Spleen (tissue), 11 donors: ENCODE measurements at regions not wholly inside any gene's neighbourhood (a gene's known extent, or its start where the extent isn't known, plus 50 kb on each side); places are given as distances from the start of the nearest gene placed in this dataset.
"Not testable (repeated sequence)": the region's sequence is repeated elsewhere in the genome, so short reads cannot be mapped to it uniquely, and the experiment has no call there.

ENCODE experiments used
- DNase-seq: peaks from one replicate; pipeline ENCODE4 v3.0.0-alpha.2; 2020
- H3K27ac ChIP-seq, 8 donors: fragments of 200-600 bp; sonication (generic) in 7 of 8; 1 replicate in 4 of 8; 2 replicates in 4 of 8; pipeline versions ENCODE4 v1.5.0 to v1.8.0; 2016 to 2021; ENCODE audit warnings: inconsistent platforms in 4 of 8, mild to moderate bottlenecking in 4 of 8, moderate library complexity in 1 of 8
- H3K27me3 ChIP-seq, 7 donors: fragments of 200-600 bp; sonication (generic) in 6 of 7; replicated peaks in 1 of 7; 1 replicate in 4 of 7; 2 replicates in 3 of 7; pipeline versions ENCODE4 v1.5.0 to v1.8.0; 2016 to 2021; ENCODE audit warnings: inconsistent platforms in 3 of 7, mild to moderate bottlenecking in 1 of 7
- H3K36me3 ChIP-seq, 6 donors: fragments of 200-600 bp; sonication (generic) in 5 of 6; 1 replicate in 4 of 6; 2 replicates in 2 of 6; pipeline versions ENCODE4 v1.5.0 to v1.8.0; 2016 to 2021; ENCODE audit warnings: inconsistent platforms in 2 of 6
- H3K4me1 ChIP-seq, 6 donors: fragments of 200-600 bp; sonication (generic) in 5 of 6; 1 replicate in 3 of 6; 2 replicates in 3 of 6; pipeline versions ENCODE4 v1.5.0 to v1.8.0; 2016 to 2021; ENCODE audit warnings: inconsistent platforms in 3 of 6
- H3K4me3 ChIP-seq, 8 donors: fragments of 200-600 bp; sonication (generic) in 7 of 8; 1 replicate in 4 of 8; 2 replicates in 4 of 8; pipeline versions ENCODE4 v1.5.0 to v1.8.0; 2016 to 2021; ENCODE audit warnings: inconsistent platforms in 4 of 8, mild to moderate bottlenecking in 4 of 8, moderate library complexity in 2 of 8
- H3K9me3 ChIP-seq, 8 donors: fragments of 200-600 bp; sonication (generic) in 7 of 8; 1 replicate in 4 of 8; 2 replicates in 4 of 8; pipeline versions ENCODE4 v1.5.0 to v1.8.0; 2016 to 2021; ENCODE audit warnings: inconsistent platforms in 4 of 8
- CTCF ChIP-seq, 11 experiments: fragments of 200-600 bp in 7 of 11; fragments of 450-650 bp in 4 of 11; sonication (generic) in 4 of 11; IDR thresholded peaks in 8 of 11; conservative IDR thresholded peaks in 3 of 11; 1 replicate in 7 of 11; 2 replicates in 4 of 11; pipeline versions ENCODE4 v1.4.0 to v1.8.0; 2016 to 2021; ENCODE audit warnings: antibody characterized with exemption in 11 of 11, inconsistent platforms in 4 of 11, mild to moderate bottlenecking in 1 of 11
- POLR2A ChIP-seq, 3 donors: fragments of 450-650 bp; IDR thresholded peaks; one replicate each; pipeline ENCODE4 v1.5.1; 2017; ENCODE audit warnings: antibody characterized with exemption in 3 of 3, mild to moderate bottlenecking in 1 of 3
- POLR2AphosphoS5 ChIP-seq, 3 donors: sonication (generic); formaldehyde crosslinking; IDR thresholded peaks; one replicate each; pipeline ENCODE4 v1.5.1; 2017; ENCODE audit warnings: antibody characterized with exemption in 3 of 3
- WGBS, 5 donors: extraction: QIAGEN DNeasy Blood & Tissue Kit in 3 of 5; methylation state at CpG; one replicate each; pipeline versions ENCODE4 v1.1.5 to v1.1.7; 2013 to 2018; 5-methylcytosine and 5-hydroxymethylcytosine counted together
- intact Hi-C: fragments of 100-400 bp; cut with DNase I; formaldehyde crosslinking; loops from one replicate; pipeline ENCODE4 v1.15.0; 2023; ENCODE audit warnings: low total_unique reads
- donor health status: healthy with polysubstance abuse.
- donor health status: DM: no; HTN: no; CAD: no; lungs with moderate emphysema.
- donor health status: DM: no; HTN: no; CAD: no.
- donor health status: Bipolar disorder and iron deficiency.
- donor health status: healthy.
- donor health status: DM: no; HTN: no; CAD: no.
- donor health status: DM: yes; HTN: yes; CAD: no.

GRCh38 chr11:50192743-50193142 is 160.1 kb downstream of the OR4C45 start:
- H3K36me3 ChIP-seq = no peaks in the 10 kb centered on the region
- no peaks in the 10 kb centered on the region for H3K27me3 ChIP-seq
- intact Hi-C loops = no loop called here
- WGBS, 5 donors = 48 to 61% (median 54%) methylated on average over 3 of the region's 3 CpGs
- no peak overlapping the region for H3K27ac ChIP-seq
- no peak for TF ChIP-seq POLR2A (IDR thresholded peaks at IDR 0.05)
- TF ChIP-seq CTCF (IDR thresholded peaks at IDR 0.05 in 8 of 11, conservative IDR thresholded peaks at IDR 0.05 in 3 of 11) = no peak
- no peak for TF ChIP-seq POLR2AphosphoS5 (IDR thresholded peaks at IDR 0.05)
- no peak for DNase-seq
- H3K9me3 ChIP-seq = peaks cover 0 to 63% (median 34%) of the 10 kb centered on the region in 8 donors
- H3K4me1 ChIP-seq = no peaks in the 10 kb centered on the region
- no peak overlapping the region for H3K4me3 ChIP-seq

- TF ChIP-seq CTCF (IDR thresholded peaks at IDR 0.05 in 8 of 11, conservative IDR thresholded peaks at IDR 0.05 in 3 of 11) (no peak), POLR2A (IDR thresholded peaks at IDR 0.05) (no peak), POLR2AphosphoS5 (IDR thresholded peaks at IDR 0.05) (no peak)
- no peaks in the 10 kb centered on the region for H3K27me3 ChIP-seq
- H3K36me3 ChIP-seq = no peaks in the 10 kb centered on the region
- peaks cover 0 to 70% (median 43%) of the 10 kb centered on the region in 8 donors for H3K9me3 ChIP-seq
- H3K4me3 ChIP-seq = no peak overlapping the region
- H3K4me1 ChIP-seq = no peaks in the 10 kb centered on the region
- intact Hi-C loops = no loop called here
- DNase-seq = no peak
- 51 to 62% (median 59%) methylated on average over 6 of the region's 6 CpGs for WGBS, 5 donors
- H3K27ac ChIP-seq = no peak overlapping the region
These were observed 181.7 kb downstream of the OR4C45 start for GRCh38 chr11:50214376-50214775.

- Histone ChIP-seq H3K27me3 (no peaks in the 10 kb centered on the region), H3K4me1 (no peaks in the 10 kb centered on the region), H3K36me3 (no peaks in the 10 kb centered on the region), H3K27ac (no peak overlapping the region), H3K4me3 (no peak overlapping the region), H3K9me3 (peaks cover 0 to 51% (median 16%) of the 10 kb centered on the region in 8 donors)
- TF ChIP-seq POLR2A (IDR thresholded peaks at IDR 0.05) (no peak), POLR2AphosphoS5 (IDR thresholded peaks at IDR 0.05) (no peak), CTCF (IDR thresholded peaks at IDR 0.05 in 8 of 11, conservative IDR thresholded peaks at IDR 0.05 in 3 of 11) (no peak)
- WGBS, 5 donors = 75 to 93% (median 83%) methylated on average over 5 of the region's 5 CpGs
- intact Hi-C loops = no loop called here
- no peak for DNase-seq
These were observed 188.0 kb downstream of the OR4C45 start for GRCh38 chr11:50220651-50221050.

- peaks cover 0 to 75% (median 22%) of the 10 kb centered on the region in 8 donors for H3K9me3 ChIP-seq
- DNase-seq, H3K4me1 ChIP-seq, H3K36me3 ChIP-seq, H3K4me3 ChIP-seq, intact Hi-C loops, H3K27ac ChIP-seq, H3K27me3 ChIP-seq: not testable (repeated sequence)
- 81 to 91% (median 84%) methylated on average over 4 of the region's 4 CpGs for WGBS, 5 donors
These were observed 205.7 kb downstream of the OR4C45 start for GRCh38 chr11:50238368-50238767.

- intact Hi-C loops = no loop called here
- no peaks in the 10 kb centered on the region for H3K36me3 ChIP-seq
- H3K4me3 ChIP-seq = no peak overlapping the region
- no peak overlapping the region for H3K27ac ChIP-seq
- DNase-seq = no peak
- H3K9me3 ChIP-seq = peaks cover 0 to 55% (median 32%) of the 10 kb centered on the region in 8 donors
- WGBS, 5 donors = 56 to 81% (median 71%) methylated on average over 5 of the region's 5 CpGs
- no peaks in the 10 kb centered on the region for H3K4me1 ChIP-seq
- H3K27me3 ChIP-seq = no peaks in the 10 kb centered on the region
- no peak for TF ChIP-seq POLR2AphosphoS5 (IDR thresholded peaks at IDR 0.05)
- TF ChIP-seq CTCF (IDR thresholded peaks at IDR 0.05 in 8 of 11, conservative IDR thresholded peaks at IDR 0.05 in 3 of 11) = no peak
- TF ChIP-seq POLR2A (IDR thresholded peaks at IDR 0.05) = no peak
These were observed 213.5 kb downstream of the OR4C45 start for GRCh38 chr11:50246183-50246582.
